H1 (cell line): ENCODE measurements at regions not wholly inside any gene's neighbourhood (a gene's known extent, or its start where the extent isn't known, plus 50 kb on each side); places are given as distances from the start of the nearest gene placed in this dataset.

Experiments used
- CBX5 ChIP-seq: fragments of 300-800, 300-1000 bp; sonication (generic); IDR thresholded peaks from 2 replicates; pipeline ENCODE4 v1.7.1; 2016; ENCODE audit warnings: antibody characterized with exemption, low read length, low read depth
- CTCF ChIP-seq, 3 experiments: IDR thresholded peaks; 1 replicate in 2 of 3; 2 replicates in 1 of 3; pipeline versions ENCODE4 v1.5.1 to v1.6.1; 2011; ENCODE audit warnings: low read length in 3 of 3, mild to moderate bottlenecking in 3 of 3, inconsistent platforms in 2 of 3, low read depth in 1 of 3, moderate library complexity in 1 of 3; ENCODE audit not compliant: insufficient read depth in 1 of 3; ENCODE audit errors: control extremely low read depth in 1 of 3
- HDAC2 ChIP-seq, 2 experiments: fragments of 300-600 bp in 1 of 2; sonication (generic) in 1 of 2; IDR thresholded peaks; 2 replicates each; pipeline ENCODE4 v1.6.1; 2011 to 2012; ENCODE audit warnings: low read depth in 2 of 2, low read length in 2 of 2, mild to moderate bottlenecking in 2 of 2, moderate library complexity in 2 of 2, borderline replicate concordance in 1 of 2, inconsistent platforms in 1 of 2

DNA sequence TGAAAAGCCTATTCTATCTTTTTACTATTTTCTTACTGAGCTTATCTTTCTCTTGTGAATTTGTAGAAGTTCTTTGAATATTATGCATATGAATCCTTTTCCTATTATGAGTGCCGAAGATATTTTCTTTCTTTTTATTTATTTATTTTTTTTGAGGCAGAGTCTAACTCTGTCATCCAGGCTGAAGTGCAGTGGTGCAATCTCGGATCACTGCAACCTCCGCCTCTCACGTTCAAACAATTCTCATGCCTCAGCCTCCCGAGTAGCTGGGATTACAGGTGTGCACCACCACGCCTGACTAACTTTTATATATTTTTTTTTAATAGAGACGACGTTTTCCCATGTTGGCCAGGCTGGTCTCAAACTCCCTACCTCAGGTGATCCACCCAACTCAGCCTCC lies 109.8 kb downstream of the RHOU start:
- TF ChIP-seq CTCF (IDR thresholded peaks at IDR 0.05; ENCODE audit: control extremely low read depth in 1 of 3, insufficient read depth in 1 of 3, low read depth in 1 of 3, low read length in 3 of 3) (no peak), CBX5 (no peak), HDAC2 (IDR thresholded peaks at IDR 0.05; ENCODE audit: borderline replicate concordance in 1 of 2, low read depth in 2 of 2, low read length in 2 of 2) (no peak)
